CD4-positive, alpha-beta T cell treated with Interleukin-2 at 100 ng/mL for 4 hours (primary cell): ENCODE measurements at regions not wholly inside any gene's neighbourhood (a gene's known extent, or its start where the extent isn't known, plus 50 kb on each side); places are given as distances from the start of the nearest gene placed in this dataset.

Experiments used
- DNase-seq: peaks from one replicate; pipeline ENCODE4 v3.0.0-alpha.2; 2020; ENCODE audit warnings: low spot score

DNA sequence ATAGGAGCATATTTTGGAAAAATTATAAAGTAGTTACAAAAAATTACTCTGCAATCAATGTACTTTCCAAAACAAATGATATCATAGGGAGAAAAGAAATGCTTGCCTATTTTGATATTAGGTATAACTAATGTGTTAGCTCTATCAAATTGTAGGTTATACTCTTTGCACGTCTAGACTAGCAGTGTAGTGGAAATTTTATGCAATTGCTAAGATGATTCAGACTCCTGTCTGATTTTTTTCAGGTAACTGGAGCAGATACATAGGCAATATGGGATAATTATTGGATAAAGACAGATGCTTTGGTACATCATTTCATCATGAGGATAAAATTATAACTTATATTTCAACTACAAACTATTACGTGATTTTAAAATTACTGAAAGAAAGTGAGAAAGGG is 918.3 kb downstream of the EPHA4 start:
- no peak for DNase-seq

DNA sequence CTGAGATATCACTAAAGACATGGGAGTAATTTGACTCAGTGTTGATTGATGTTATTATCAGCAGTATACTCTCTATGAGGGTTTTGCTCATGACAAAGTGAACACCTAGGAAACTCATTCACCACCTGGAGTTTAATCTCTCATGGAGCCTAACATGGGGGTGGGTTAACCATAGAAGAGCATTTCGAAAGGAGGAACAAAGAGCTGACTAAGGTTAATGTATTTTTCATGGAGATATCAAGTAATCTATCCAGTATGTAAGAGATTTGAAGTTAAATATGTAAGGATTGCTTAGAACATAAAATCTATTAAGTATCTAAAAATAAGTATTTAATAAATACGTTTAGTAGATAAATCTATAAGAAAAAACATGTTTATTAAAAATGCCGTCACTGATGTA is 917.8 kb downstream of the EPHA4 start:
- no peak for DNase-seq

DNA sequence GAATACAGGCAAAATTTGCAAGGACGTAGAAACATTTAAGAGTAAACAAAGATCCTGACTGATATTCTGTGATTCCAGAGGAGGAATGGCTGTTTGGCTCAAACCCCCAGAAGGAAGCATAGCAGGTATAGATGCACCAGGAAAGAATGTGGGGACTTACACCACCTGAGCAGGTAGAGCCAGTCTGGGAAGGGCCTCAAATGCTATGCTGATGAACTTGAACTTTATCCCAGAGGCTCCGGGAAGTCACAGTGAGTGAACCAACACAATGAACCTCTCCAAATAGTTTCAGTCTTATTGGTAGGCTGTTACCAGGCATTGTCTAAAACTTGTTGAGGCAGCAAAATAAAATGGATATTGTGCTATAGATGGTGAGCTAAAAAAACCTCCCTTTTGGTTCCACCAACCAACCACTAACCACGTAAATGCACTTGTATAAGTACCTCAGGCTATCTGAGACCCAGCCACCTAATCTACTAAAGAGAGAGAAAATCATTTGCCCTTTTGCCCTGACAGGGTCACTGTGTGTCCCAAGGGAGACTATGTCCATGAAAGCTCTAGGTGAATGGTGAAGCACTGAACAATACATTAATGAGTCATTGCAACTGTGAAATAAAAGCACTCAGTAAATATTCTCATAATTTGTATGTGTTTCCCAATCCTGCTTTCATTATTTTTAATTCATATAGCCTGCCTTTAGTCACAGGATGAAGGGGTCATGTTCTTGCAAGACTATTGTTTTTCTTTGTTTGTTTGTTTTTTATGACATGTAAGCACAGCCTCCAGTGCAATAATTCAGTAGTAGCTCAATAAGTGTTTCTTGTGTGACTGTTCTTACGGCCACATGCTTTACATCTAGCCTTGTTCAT is 911.6 kb downstream of the EPHA4 start:
- DNase-seq = no peak

DNA sequence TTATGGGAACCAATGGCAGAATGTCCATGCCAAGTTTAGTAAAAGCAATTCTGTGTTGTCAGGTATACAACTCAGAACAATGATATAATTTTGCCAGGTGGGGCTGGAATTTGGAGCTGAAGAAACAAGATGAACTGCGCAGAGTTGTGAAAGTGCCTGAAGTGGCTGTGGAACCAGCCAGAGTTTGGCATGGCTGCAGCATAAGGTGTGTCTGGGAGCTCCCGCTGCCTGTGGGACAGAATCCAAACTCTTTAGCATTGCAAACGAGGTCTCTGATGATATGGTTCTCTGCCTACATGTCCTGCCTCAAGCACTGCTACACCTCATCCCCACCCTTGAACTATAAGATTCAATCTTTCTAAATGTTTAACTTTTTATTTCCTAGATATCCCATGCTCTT is 909.7 kb downstream of the EPHA4 start:
- no peak for DNase-seq

DNA sequence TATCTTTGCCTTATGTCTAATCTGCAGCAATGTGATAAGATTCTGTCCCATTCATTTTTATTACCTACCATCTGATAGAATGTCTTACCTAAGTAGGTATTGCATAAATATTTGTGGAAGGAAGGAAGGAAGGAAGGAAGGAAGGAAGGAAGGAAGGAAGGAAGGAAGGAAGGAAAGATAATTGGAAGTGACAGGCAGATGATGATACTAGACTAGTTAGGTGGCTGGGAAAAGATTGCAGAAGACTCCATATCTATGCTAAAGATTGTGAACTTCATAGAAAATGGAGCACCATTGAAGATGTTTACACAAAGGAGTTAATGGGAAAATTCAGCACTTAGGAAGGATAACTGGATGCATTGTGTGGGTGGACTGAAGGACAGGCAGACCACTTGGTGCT is 909.0 kb downstream of the EPHA4 start:
- no peak for DNase-seq

DNA sequence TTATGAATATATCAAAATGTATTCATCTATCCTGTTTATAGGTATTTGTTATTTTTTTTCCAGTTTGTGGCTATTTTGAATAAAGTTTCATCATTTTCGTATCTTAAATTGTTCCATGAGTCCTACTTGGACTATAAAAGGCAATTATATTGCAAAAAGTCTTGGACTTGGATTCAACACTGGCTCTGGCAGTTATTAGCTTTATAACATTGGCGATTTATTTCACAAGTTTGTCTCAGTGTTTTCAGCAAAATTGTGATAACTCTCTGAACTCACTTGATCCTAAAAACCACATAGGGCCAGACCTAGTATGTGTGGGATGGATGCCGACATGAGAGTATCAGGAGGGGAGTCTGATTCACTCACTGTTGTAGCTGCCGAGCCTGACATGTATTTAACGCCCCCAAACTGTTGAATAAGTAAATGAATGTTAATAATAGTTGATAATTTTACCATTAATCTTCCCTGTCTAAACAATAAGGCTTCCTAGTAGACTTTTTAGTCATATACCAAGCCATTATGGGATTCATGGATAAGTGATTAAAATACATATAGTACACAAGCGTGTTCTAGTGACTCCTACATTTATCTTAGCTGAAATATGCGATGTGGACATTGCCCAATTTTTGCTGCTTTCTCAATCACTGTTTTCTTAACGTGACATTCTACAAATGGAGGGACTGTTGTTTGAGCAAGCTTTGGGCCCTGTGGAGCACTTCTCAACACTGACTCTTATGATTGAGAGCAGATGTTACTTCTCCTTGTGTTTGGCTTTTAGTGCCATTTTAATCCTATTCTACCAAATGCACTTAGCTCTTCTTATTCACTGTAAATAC is 907.6 kb downstream of the EPHA4 start:
- no peak for DNase-seq

DNA sequence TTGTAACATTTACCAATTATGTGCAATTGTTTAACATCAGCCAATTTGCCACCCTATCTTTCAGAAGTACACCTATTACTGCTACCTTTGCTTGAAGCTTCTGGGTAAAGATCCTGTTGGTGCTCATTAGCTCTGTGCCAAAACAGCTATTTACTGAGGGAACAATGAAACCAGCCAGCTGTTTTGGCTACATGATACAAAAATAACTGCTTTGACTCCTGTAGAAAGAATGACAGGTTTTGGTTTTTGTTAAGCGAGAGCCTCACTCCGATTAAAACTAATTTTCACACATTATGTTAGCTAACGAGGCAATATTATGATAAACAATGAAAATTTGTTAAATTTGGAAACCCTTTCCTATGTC is 907.0 kb downstream of the EPHA4 start:
- DNase-seq = no peak

DNA sequence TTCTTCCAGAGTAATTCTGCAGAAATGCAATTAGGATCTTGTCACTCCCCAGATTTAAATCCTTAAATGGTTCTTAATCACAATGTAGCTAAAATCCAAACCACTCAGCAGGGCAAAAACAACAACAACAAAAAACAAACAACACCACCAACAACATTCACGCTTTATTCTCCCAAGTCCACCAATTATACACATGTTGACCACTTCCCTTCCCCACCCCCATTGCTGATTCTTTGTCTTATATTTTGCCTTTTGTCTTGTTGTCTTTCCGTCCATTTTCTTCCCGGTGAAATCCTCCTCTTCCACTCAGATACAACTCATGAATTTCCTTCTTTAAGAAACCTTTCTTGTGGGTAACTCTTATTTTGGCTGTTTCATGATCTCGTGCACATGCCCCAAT is 902.8 kb downstream of the EPHA4 start:
- DNase-seq = no peak

DNA sequence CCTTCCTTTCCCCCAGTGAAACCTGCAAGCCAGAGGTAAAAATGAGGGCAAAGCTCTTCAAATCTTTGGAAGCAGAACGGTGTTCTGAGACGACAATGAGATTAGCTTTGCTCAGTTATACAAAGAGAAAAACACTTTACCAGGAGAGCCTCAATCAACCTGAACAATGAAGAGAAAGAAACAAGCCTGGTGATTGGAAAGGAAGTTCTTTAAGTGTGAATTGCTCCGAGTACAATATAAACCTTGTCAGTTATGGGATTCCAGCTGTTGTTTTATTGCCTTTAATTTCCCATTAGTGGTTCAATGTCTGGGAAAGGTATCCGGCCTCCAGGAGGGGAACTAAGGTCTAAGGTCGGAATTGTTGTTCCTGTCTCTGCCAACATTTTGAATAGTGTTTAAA is 901.6 kb downstream of the EPHA4 start:
- no peak for DNase-seq

DNA sequence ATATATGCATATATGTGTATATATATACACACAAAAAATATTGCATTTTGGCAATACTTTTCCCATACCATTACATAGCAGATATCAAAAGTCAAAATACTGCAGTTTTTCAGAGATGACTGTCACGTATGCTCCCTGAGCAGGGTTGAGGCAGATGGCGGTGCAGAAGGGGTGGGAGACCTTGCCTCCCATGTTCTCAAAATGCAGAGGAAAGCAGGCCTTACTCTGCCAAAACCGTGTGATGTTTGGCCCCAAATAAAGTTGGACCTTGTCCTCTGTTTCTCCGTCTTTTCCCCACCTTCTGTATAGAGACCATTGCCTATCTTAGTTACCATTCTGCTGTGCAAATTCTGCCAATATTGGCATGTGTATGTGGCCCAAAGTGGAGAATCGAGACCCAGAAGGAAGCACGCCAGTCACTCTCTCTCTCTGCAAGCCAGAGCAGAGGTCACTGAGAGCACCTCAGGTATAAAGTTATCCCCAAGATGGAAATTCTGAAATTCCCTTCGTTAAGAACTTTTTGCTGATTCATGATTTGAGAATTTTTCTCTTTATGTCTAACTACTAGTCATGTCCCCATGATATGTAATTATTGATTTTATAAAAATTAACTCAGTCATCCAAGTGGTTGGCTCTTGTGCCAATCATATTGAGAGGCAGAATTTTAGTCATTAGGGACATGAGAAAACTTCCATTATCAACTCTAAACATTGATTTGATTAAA is 898.8 kb downstream of the EPHA4 start:
- DNase-seq = no peak

DNA sequence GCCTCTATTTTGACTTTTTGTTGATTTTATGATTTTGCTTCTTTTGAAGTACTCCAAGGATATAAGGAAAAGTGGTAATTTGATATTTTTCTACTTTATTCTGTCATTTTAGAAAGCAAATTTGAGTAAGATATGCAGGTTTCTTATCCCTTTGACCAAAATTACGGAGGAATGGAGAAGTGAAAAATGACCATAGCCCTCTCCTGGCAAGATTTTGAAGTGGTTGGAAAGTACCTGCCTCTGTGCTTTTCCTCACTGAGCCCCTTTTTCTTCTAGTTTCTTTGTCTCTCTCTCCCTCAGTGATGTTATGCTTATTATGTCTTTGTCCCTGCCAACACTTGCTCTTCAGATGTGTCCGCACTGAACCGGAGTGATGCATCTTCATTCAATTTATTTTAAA is 898.1 kb downstream of the EPHA4 start:
- no peak for DNase-seq

DNA sequence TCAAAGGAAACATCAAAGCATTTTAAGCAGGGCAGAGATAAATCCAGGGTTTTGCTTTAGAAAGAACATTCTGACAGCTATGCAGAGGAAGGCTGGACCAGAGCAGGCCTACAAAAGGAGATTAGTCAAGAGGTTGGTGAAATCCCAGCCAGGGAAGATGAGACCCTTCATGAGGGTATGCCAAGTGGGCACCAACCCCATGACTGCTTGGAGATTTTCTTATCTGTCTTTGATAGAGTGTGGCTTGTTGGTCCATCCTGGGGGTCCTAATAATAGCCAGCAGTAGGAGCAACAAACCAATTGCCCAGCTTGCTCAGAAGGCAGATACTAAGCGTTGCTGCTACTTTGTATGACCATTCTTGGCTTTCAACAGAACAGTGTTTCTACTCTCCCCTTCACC is 895.4 kb downstream of the EPHA4 start:
- DNase-seq = no peak

DNA sequence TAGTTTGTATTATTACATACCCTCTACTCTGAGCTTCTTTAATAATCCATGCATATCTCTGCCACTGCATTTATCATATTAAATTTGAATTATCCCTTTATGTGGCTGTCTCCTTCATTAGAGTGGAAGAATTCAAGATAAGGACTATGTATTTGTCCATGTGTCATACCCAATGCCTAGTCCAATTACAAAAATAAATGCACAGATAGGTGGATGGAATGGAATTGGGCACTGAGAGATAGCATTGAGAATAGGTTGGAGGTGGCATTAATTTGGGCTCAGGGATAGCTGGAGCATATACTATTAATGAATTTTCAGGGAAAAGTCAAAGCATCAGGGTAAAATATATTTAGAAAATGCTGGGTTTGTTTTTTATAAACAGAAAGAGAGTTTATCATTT is 893.2 kb downstream of the EPHA4 start:
- DNase-seq = no peak

DNA sequence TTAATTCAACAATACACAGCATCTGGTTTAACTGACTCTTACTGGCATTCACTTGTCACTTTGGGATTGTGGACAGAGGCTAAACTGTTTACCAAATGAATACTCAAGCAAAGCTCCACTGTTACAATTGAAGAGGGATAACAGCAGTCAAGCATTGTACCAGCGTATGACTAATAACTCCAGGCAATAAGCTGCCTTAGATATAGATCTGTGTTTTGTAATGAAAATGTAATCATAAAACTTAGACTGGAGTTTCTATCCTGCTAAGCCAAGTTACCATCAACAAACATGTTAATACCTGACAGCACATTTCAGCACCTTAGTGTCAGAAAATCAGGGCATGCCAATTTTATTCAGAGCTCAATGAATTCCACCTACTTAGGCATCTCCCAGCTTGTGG is 889.5 kb downstream of the EPHA4 start:
- no peak for DNase-seq

DNA sequence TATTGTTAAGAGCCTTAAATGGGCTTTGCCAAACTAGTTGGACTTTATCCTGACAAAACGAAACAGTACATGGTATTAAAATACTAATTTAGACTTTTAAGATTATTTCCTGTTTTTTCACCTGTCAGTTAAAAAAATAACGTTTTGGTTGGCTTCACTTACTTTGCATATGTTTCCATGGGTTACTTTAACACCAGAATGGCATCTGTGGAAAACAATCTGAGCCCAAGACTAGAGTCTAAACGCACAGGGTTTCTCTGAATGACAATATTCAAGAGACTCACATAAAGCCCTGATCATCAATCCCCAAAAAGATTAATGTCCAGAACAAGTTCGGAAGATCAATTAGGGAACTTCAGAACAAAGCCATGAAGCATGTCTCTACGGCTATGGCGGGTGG is 888.0 kb downstream of the EPHA4 start:
- DNase-seq = no peak

DNA sequence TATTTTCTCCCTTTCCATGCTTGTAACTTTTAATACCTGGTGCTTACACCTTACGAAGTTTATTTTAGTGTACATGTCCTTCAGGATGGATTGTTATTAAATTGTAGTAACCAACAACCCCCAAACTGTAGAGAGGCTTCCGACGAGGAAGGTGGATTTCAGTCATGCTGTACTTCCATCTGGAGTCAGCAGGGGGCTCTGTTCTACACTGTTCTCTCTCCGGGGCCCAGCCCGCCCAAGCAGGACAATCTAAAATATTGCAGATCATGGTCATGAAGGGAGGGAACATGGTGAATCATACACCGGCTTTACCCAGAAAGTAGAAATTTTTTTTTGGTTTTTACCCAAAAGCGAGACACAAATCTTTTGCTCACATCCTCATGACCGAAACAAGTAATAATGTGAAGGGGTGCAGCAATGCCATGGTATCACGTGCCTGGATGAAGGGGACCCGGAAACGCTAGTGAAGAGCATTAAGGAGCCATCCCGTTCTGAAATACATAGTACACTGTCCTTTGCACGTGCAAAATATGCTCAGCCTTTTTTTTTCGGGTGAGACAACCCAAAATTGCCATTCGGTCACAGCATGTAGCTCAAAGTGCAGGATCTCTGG is 884.8 kb downstream of the EPHA4 start:
- peak; percentile 66 for DNase-seq

DNA sequence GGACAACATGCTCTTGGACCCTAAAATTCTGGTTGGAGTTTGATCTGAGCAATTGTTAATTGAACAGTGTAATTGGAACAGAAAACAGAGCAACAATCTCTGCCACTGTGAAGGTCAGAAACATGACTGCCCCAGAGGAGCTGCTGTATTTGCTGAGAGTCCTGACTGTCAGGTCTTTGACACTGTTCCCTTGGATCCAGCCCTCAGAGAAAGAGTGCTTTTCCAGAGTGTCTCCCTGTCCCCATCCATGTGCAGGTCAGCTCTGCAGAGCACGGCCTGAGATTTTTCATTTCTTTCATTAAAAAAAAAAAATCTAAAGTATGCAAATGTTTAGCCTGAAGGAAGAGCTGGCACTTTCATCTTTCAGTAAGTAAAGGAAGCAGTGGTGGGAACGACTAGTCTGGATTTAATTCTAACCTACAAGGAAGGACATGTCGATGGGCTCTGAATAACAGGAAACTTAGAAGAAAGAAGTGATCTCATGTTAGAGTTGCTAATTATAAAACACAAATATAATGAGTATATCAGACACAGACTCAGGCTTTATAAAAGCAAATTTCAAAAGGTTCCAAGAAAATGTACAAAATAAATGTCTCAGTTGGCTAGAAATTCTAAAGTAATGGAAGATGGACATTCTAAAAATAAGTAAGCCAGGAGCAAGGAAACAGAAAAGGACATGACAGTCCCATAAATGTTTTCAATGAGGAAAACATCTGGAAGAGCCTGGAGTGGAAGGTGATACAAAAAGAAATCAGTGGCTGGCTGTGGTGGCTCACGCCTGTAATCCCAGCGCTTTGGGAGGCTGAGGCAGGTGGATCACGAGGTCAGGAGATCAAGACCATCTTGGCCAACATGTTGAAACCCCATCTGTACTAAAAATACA is 876.5 kb downstream of the EPHA4 start:
- no peak for DNase-seq

DNA sequence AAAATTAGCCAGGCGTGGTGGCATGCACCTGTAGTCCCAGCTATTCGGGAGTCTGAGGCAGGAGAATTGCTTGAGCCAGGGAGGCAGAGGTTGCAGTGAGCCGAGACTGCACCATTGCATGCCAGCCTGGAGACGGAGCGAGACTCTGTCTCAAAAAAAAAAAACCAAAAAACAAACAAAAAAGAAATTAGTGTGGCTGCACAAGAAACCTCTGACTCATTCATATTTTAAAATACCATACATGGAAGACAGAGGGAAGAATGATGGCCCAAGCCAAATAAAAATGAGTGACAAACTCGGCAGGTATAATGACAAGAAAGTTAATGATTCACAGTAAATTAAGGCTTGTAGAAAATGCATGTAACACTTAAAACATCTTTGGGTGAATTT is 875.8 kb downstream of the EPHA4 start:
- no peak for DNase-seq

DNA sequence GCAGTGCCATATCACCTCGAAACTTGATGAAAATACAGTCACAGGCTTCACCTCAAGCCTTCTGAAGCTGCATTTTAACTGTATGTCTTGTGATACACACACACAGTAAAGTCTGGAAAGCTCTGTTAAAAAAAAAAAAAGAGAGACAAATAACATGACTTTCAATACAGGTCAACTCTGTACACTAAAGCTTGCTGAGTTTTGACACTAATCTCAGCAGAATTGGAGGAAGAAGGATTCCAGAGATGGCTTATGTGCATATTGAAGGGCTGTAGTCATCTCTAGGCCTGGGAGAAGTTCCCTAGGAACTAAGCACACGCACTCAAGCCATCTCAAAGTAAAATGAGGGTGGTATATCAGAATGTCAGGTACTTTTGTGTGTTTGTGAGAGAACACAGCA is 875.1 kb downstream of the EPHA4 start:
- no peak for DNase-seq

DNA sequence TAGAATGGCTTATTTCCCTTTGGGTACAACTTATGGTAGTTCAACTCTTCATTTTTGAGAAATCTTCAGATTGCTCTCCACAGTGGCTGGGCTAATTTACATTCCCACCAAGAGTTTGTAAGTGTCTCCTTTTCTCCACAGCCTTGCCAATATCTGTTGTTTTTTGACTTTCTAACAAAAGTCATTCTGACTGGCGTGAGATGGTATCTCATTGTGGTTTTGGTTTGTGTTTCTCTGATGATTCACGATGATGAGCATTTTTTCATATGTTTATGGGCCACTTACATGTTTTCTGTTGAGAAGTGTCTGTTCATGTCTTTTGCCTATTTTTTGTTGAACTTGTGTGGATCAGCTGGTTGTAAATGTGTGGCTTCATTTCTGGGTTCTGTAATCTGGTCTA is 871.0 kb downstream of the EPHA4 start:
- no peak for DNase-seq

DNA sequence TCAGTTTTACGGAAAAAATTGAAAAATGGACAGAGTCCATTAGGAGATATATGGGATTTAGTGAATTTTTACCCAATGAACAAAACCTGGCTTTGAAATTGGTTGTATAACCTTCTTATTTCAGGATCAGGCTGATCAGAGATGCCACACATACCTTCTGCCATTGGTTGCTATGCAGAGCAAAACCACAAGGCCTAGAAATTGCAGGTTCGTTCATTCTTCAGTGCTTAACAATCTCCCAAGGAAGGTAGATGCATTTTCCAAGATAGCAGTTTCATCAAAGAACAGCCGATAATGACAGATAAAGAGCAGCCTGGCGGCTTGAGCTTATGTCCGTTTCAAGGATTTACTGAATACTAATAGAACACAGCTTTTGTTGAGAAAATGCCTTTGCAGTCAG is 868.8 kb downstream of the EPHA4 start:
- no peak for DNase-seq
